Renal pelvis (tissue), 1 donor: ENCODE measurements at regions not wholly inside any gene's neighbourhood (a gene's known extent, or its start where the extent isn't known, plus 50 kb on each side); places are given as distances from the start of the nearest gene placed in this dataset.
A peak's percentile ranks its signal among the peaks of the same experiment; 100 is the strongest.

ENCODE experiments used
- DNase-seq: peaks from one replicate; pipeline ENCODE4 v3.0.0-alpha.2; 2013

DNA sequence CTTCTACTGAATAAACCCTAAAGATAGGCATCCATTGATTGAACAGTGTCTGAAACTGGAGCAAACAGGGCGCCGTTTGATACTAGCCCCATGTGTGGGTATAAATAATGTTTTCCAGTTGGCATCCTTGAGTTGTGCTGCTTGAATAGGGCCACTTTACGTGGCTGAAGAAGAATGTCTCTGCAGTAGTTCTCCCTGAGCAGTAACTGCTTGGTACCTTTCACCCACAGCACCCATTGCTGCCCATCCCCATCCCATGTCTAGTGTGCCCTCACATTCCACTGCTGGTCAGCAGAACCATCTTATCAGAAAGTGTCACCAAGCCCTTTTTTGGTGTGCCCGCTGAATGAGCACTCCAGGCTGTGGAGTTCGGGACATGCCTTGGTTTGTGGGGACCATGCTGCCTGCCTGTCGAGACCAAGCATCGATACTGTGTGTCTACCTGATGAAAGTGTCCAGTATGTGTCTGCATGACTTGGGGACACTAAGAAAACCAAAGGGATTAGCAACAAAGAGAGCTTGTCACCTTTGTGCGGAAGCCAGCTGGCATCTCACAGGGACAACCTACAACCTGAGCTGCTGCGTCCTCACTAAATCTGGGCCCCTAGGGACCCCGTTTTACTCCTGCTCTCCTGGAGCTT is 162.0 kb downstream of the TM9SF2 start:
- DNase-seq, result no peak

DNA sequence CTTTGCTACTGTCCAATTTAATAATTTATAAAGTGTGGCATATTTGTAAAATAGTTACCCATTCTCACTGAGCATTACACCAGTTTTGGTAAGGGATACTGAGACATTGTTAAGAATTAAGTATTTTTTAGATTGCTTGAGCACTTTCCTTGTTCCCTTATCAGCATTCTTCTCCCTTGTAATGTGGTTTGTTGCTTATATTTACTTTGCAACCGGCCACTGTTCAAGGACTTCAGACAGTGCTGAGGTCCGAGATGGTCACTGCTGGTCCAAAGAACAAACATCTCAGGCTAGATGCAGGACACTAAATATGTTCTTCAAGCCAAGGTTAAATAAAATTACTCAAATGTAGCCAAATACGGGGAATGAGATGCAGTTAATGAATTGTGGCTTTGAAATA is 161.4 kb downstream of the TM9SF2 start:
- no peak for DNase-seq

DNA sequence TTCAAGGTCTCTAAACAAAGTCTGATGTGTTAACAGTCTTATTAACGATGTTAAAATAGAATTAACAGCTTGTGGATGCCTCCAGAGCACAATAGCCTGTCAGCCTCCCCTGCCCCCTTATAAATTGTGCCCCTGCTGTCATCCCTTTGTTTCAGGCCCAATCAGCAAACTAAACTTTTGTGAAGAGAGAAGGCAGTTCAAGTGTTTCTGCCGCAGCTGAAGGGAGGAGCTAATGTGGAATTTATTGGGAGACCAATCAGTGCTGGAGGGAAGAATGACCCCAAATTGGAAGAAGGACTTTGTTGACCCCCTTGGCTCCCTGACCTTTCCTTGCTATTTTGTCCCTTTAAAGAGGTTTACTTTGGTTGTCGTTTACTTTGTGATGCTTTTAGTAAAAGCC is 160.5 kb downstream of the TM9SF2 start:
- DNase-seq, result no peak

DNA sequence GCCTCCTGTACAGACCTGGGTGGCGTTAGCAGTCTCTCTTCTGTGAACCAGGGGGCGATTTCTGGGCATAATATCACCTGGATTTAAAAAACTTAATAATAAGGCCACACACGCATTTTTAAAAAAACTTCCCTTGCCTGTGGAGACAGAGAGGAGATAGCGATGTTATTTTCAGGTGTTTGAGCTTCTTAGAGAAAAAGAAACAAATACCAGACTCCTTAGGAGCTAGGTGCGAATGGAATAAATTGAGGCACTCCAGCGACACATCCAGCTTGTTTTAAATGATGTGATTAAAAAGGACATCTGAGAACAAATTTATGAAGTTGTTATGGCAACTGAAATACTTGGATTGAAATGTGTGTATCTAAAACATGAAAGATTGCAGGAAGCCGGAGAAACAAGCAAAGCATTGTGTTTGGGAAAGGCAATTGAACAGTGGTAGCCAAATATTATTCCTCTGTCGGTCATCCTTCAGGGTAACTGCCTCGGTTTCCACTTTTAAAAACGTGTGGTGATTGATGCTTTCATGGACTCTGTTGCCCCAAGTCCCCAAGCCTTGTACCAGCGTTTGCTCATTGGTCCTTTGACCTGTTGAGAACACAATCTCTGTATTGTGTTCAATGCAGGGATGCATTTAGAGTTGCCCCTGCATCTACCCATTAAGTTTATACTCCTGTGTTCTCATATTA is 158.7 kb downstream of the TM9SF2 start:
- DNase-seq, result no peak

DNA sequence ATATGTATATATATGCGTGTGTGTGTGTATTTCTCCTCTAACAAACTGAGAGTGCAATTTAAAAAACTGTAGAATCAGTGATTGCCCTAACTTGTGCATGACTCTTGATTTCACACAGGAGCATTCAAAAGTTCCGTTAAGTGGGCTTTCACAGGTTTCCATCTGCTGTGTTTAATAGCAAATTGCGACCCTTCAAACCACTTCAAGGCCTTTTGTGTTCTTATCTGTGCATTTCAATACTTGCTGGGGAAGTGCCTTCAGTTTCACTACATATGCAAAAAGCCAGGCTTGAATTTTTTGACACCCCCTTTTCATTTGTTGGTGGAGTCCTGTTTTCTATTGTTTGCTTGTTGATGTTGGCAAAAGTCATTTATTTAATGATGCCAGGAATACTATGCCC is 158.0 kb downstream of the TM9SF2 start:
- DNase-seq, result no peak

DNA sequence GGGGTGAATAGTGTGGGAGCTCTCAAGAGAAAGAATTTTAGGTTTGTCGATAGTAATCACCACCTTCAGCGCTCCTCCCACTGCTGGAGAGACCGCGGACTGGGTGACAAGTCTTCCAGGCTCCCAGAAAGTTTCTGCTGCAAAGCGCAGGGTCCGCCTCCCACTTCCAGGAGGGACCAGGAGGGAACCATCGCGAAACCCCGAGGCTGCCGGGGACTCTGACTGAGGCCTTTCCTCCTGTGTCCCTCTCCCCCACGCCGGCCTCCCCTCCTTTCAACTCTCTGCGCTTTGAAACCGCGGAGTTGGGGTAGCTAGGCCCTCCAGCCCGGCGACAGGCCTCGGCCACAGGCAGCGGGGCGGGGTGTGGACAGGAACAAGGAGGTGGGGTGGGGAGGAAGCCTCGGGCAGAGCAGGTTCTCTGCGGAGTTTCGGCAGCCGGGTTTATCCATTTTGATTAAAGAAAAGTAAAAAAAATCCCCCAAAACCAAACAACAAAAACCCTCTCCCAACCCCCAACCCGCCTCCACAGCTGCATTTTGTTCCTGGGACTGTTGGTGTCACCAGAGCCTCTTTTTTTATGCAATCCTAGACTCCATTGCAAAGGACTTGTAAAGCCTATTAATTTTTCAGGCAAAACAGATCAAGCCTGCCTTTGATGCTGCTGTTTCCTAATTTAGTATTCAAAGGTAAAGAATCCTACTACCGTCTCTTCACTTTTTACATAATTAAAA is 157.2 kb downstream of the TM9SF2 start:
- peak; percentile 81 for DNase-seq

DNA sequence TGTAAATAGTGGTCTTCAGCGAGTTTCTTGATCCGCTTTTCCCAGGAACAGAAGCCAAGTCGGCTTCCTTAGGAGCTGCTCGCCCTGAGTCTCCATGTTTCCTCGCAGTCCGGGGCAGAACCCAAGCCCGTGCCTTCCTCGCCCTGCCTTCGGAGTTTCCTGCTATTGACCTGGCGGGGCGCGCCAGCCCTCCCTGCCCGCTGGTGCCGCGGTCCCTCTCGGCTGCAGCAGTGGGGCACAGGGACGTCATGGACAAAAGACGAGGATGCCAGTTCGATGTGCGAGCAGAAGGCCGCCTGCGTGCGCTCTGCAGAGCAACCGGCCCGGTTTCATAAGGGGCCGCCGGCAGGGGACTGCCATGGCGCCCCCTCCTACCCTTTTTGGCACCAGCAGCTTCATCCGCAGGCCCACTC is 156.6 kb downstream of the TM9SF2 start:
- DNase-seq, result no peak

DNA sequence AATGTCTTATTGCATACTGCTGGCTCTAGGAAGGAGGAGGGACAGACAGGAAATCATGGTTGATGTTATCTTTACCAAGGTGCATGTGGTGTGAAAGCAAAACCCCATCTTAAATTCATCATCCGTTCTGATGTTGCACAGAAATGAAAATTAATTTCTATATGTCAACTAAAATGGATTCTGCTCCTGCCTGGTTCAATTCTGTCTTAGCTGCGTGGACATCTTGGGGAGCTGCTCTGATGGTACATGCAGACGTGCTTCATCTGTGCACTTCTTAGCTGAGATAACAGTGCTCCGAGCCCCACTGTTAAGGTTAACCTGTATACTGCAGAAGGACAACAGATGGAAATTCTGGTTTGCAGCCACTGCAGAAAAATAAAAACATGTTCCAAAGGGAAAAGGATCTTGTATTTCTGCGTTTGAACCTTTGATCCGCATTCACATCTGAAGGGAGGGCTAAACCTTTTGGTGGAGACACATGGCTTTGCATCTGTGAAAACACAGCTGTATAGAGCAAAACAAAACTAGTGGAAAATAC is 155.6 kb downstream of the TM9SF2 start:
- DNase-seq, result no peak

DNA sequence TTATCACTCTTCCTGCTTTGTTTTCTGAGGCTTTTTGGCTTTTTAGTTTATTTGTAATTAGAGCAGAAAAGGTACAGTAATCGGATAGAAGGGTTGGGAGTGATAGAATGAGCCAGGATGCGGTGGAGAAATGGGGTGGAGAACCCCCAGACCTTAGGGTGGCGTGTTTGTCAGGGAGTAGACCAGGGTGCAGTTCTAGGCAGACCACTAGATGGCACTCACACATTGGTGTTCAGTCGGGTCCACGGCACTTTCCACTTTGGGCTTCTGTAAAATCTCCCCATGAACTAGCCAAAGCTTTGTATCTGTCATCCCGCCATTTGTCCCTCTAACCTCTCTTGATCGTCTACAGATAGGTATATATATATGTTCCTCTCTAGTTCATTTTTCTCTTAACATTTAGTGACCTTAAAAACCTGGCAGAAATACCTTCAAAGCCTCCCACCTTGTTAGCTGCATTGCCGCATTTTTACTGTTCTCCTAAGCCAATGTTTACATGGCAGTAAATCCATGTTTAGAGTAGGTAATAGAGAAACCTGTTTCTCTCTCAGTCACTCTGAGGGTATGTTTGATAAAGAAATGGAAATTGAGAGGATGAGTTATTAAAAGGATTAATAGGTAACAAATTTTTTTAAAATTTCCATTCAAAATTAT is 154.9 kb downstream of the TM9SF2 start:
- DNase-seq, result peak; percentile 73

DNA sequence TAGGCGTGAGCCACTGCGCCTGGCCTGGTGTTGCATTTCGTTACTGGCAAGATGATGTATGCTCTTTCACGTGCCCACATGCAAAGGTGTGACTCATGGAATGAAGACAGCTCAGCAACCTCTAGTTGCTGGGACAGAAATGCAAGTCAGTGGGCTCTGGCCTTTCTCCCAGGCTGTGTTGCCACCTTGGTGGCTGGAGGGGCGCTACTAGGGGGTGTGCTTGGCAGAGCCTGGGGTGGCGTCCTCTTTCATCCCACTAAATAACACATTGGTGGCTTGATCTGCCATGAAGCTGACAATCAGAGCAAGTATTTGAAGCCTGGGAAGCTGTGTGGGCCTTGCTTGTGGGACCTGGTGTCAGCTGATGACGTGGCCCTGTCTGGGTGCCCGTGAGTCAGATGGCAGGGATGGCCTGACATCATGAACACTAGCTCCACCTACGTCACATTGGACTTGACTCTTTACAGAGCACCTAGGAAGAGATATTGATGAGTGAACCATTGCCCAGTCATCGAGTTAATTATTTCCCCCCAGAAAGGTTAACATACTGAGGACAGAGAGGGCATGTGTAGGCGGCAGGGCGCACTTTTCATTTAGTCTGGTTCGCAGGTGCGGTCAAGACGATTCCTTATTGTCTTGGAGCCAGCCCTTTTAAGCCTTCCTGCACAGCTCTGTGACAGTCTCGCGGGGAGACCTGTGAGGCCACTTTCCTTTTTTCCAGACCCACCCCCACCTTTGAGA is 154.2 kb downstream of the TM9SF2 start:
- no peak for DNase-seq

DNA sequence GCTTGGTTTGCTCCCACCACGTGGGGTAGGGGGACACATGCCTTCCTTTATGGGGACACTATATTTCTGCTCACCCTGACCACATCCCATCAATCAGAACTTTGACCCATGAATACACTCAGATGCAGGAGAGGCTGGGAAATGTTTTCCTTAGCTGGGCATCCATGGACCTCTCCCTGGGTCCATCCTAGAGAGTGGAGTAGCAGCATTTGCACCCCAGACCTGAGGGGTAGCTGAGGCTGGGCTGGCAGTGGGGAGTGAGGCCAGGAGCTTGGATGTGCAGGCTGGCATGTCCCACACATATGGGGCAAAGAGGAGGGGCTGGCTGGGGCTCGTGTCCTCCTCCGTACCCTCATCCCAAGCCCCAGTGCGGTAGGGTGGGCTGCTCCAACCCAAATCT is 152.8 kb downstream of the TM9SF2 start:
- no peak for DNase-seq

DNA sequence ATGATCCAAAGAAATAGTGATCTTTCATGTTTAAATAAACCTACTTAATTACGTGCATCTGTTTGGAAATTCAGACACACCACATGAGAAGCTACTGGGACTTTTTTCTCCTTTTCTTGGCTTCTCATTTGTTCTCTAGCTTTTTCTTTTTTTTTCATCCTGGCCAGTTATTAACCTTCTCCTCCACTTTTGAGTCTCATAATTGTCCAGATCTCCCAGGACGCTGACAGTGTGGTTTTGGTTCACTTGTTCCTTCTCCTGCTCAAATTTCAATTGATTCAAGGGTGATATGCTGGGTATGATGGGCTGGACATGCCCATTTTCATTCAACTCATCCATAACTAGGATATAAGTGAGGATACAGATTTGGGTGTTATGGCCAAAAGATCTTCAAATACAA is 152.3 kb downstream of the TM9SF2 start:
- DNase-seq, result no peak

DNA sequence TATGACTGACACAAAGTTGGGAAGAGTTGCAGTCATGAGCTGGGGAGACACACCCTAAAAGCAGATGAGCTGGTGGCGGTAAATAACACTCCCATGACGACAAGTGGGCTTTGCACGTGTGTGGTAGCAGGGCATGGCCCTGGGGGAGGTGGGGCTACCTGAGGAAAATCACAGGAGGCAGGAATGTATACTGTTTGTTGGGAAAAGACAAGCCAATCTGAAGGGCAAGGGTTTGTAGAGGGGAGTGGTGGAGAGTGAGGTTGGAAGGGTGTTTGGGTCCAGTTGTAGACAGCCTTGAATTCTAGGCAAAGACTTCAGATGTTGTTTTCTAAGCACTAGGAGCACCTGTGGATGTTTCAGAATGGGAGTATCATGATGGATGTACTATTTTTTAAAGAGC is 151.6 kb downstream of the TM9SF2 start:
- no peak for DNase-seq

DNA sequence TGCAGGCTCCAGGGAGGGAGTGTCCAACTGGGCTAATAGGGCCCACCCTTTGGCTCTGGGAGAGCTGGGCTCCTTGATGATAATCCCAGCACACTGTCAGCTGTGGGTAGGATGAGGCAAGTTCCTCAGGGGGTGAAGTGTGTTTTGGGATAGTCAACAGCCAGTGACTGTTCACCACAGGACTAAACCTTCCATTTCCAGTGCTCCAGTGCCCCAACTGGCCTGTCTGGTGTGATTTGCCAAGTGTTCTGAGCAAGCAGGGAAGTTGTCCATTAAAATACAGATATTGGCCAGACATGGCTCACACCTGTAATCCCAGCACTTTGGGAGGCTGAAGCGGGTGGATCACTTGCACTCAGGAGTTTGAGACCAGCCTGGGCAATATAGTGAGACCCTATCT is 150.9 kb downstream of the TM9SF2 start:
- no peak for DNase-seq

DNA sequence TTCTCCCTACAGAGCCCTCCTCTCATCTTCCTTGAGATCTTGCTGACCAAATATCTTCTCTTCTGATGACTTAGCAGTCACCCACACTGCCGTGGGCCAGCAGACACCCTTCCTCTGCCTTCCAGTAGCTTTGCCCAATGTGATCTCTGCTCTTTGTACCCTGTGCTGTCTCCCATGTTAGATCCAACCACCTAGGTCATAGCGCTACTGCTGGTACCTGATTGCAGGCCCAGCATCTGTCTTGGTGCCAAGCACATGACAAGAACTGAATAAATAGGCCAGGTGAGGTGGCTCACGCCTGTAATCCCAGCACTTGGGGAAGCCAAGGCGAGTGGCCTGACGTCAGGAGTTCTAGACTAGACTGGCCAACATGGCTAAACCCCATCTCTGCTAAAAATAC is 149.7 kb downstream of the TM9SF2 start:
- DNase-seq, result no peak

DNA sequence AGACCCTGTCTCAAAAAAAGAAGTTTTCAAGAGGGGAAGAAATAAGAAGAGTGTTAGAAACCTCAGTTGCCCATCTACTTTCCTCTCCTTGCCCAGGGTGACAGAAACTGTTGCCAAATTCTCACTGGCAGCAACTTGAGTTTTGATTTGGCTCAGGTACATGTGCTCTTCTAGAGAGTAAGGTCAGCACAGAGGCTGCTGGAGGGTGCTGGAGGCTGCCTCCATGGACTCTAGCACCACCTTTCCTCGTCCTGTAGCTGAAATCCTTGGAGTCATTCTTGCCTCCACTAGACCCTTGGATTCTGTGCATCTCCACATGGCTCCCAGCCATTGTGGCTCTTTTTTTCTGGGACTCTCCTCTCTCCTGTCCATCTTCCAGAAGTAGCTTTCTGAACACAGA is 149.1 kb downstream of the TM9SF2 start:
- DNase-seq, result no peak

DNA sequence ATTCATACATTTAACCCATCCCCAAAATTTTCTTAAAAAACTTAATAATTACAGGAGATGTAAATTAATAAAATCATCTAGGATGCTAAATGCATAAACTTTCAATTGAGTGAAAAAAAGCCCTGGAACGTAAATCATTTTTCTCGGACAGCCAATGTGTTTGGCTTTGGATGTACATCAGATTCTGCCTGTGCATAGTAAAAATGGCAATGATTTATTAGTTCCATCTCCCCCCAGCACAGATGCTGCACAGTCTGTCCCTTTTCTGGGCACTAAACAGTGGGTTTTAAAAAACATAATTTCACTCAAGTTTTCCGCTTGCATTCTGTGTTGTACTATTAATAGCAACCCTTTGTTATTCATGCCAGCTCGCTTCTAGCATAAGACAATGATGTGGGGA is 147.7 kb downstream of the TM9SF2 start:
- no peak for DNase-seq

DNA sequence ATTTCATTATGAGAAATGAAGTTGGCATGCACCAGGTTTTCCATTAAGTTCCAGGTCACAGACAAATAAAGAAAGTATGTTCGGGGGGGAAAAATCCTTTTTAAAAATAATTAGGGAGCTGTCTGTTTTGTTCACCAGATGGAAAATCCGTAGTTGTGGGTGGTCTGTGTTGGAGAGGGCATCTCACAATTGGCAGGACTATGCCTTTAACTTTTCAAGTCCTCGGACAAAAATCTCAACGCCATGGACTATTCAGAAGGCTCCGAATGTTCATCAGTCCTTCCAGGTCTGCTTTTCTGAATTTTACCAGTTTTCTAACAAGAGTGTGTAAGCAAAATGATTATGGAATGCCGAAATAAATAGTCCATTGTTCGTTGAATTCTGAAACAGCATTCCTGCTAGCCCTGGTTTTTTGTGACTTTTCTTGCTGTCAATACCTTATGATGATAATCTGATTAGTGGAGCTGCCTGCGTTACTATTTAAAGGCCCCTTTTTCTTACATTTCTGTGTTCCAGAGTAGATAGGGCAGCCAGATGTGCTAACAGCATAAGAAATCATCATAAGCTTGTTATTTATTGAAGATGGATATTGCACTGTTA is 146.9 kb downstream of the TM9SF2 start:
- no peak for DNase-seq

DNA sequence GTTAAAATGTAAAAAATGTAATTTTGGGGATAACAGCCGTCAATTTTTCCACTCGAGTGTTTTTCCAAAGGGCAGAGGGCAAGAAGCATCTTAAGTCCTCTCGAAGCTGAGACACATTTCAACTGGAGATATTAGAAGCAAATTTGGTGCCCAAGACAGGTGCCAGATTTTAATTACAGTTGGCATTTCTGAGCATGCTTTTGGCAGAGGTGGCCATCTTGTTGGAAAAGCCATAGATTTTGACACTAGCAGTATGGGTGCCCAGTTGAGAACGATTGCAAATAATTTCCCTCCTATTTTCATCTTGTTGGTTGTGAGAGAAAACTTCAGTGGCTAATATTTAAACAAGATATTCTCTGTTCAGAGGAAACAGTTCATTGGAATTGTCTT is 146.3 kb downstream of the TM9SF2 start:
- no peak for DNase-seq

DNA sequence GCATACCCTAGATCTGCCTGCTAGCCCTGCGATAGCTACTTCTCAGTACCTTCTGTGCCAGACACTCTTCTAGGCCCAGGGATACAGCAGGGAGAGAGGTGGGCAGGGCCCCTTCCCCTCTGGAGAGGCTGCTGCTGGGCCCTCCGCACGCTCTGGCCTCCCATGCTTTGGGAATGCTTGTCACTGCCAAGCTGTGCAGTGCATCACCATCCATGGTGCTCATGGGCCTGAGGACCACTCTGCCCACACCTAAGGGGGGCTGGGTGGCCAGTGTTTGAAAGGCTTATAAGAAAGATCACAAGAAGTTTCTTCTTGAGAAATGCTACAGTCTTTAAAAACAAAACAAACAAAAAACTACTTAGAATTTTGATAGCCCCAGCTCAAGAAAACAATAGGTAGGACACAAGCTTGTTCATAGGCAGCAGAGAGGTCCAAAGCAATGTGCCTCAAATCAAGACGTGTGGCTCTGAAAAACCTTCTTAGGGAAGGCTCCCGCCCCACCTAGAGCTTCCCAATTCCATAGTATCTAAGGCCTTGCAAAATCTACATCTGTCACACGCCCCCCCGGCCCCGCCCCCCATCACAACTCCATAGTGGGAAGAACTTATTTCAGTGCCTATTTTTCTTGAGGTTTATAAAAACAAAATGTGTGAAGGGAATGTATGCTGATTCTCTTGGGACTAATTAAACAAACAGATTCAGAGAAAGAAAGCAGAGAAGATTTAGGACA is 145.8 kb downstream of the TM9SF2 start:
- no peak for DNase-seq

DNA sequence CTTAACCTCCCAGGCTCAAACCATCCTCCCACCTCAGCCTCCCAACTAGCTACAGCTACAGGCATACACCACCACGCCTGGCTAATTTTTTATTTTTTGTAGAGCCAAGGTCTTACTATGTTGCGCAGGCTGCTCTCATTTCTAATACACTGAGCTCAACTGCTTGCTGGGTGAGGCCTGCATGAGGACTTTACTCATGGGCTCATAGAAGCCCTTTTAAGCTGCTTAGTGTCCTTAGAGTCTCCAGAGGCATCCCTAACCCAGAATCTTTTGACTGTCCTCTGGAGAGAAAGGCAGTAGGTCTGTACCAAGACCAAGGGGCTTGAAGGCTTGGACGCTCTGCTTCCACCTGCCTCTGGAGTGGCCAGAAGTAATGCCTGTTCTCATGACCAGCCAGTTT is 141.6 kb downstream of the TM9SF2 start:
- no peak for DNase-seq
